OCI-LY1 (cell line): ENCODE measurements at regions not wholly inside any gene's neighbourhood (a gene's known extent, or its start where the extent isn't known, plus 50 kb on each side); places are given as distances from the start of the nearest gene placed in this dataset.

ENCODE experiments used
- H2AFZ ChIP-seq: fragments of 200-600 bp; sonication (generic), shearing (Covaris generic); 2 replicates; pipeline ENCODE4 v1.6.0; 2014; ENCODE audit warnings: antibody characterized with exemption, mild to moderate bottlenecking, low read length
- H3F3A ChIP-seq: fragments of 200-600 bp; sonication (generic), shearing (Covaris generic); 2 replicates; pipeline ENCODE4 v1.6.0; 2014; ENCODE audit warnings: mild to moderate bottlenecking, antibody characterized with exemption, low read length, moderate library complexity; ENCODE audit not compliant: insufficient read depth
- H3K27ac ChIP-seq: fragments of 200-600 bp; sonication (generic); 2 replicates; pipeline ENCODE4 v1.5.1; 2014; ENCODE audit warnings: low read length, mixed run types, mild to moderate bottlenecking, low read depth; ENCODE audit not compliant: poor library complexity, severe bottlenecking
- H3K27me3 ChIP-seq: fragments of 200-600 bp; sonication (generic); 2 replicates; pipeline ENCODE4 v1.6.0; 2014; ENCODE audit warnings: antibody characterized with exemption, mild to moderate bottlenecking, low read length, moderate library complexity; ENCODE audit not compliant: insufficient read depth
- H3K36me3 ChIP-seq: fragments of 200-600 bp; sonication (generic); 2 replicates; pipeline ENCODE4 v1.6.1; 2014; ENCODE audit warnings: mild to moderate bottlenecking, antibody characterized with exemption, low read length, moderate library complexity, mixed read lengths; ENCODE audit not compliant: insufficient read depth
- H3K4me1 ChIP-seq: fragments of 200-600 bp; sonication (generic); 2 replicates; pipeline ENCODE4 v1.5.1; 2014; ENCODE audit warnings: mild to moderate bottlenecking, low read length, moderate library complexity; ENCODE audit not compliant: insufficient read depth, severe bottlenecking
- H3K4me2 ChIP-seq: fragments of 200-600 bp; sonication (generic), shearing (Covaris generic); 2 replicates; pipeline ENCODE4 v1.6.1; 2014; ENCODE audit warnings: low read length
- H3K4me3 ChIP-seq: fragments of 200-600 bp; sonication (generic); 2 replicates; pipeline ENCODE4 v1.5.1; 2014; ENCODE audit warnings: low read length, low read depth, mild to moderate bottlenecking, mixed read lengths; ENCODE audit not compliant: poor library complexity, severe bottlenecking
- H3K79me2 ChIP-seq: fragments of 200-600 bp; shearing (Covaris generic); 2 replicates; pipeline ENCODE4 v1.6.1; 2016; ENCODE audit warnings: mixed run types, low read length, mixed read lengths; ENCODE audit not compliant: insufficient read depth
- H3K9ac ChIP-seq: fragments of 200-600 bp; sonication (generic), shearing (Covaris generic); 2 replicates; pipeline ENCODE4 v1.6.1; 2014; ENCODE audit warnings: mild to moderate bottlenecking, low read length, mixed read lengths
- H3K9me2 ChIP-seq: fragments of 200-600 bp; sonication (generic), shearing (Covaris generic); 2 replicates; pipeline ENCODE4 v1.6.1; 2014; ENCODE audit warnings: low read depth, mild to moderate bottlenecking, low read length, mixed read lengths
- H3K9me3 ChIP-seq: fragments of 200-600 bp; shearing (Covaris generic); 2 replicates; pipeline ENCODE4 v1.6.1; 2014; ENCODE audit warnings: low read length, mixed read lengths
- H4K20me1 ChIP-seq: fragments of 200-600 bp; sonication (generic), shearing (Covaris generic); 2 replicates; pipeline ENCODE4 v1.6.0; 2016; ENCODE audit warnings: mild to moderate bottlenecking, low read length; ENCODE audit not compliant: insufficient read depth
- EZH2 ChIP-seq: fragments of 200-600 bp; sonication (generic), shearing (Covaris generic); IDR thresholded peaks from 2 replicates; pipeline ENCODE4 v1.8.0; 2017; ENCODE audit warnings: borderline replicate concordance, mixed run types, mild to moderate bottlenecking, antibody characterized with exemption, low read length, moderate library complexity, mixed read lengths
- TF ChIP-seq, protein P1 (sequence below): fragments of 200-600 bp; sonication (generic), shearing (Covaris generic); IDR thresholded peaks from 2 replicates; pipeline ENCODE4 v1.5.1; 2017; ENCODE audit warnings: mild to moderate bottlenecking, antibody characterized with exemption, low read length, moderate library complexity, mixed read lengths

DNA sequence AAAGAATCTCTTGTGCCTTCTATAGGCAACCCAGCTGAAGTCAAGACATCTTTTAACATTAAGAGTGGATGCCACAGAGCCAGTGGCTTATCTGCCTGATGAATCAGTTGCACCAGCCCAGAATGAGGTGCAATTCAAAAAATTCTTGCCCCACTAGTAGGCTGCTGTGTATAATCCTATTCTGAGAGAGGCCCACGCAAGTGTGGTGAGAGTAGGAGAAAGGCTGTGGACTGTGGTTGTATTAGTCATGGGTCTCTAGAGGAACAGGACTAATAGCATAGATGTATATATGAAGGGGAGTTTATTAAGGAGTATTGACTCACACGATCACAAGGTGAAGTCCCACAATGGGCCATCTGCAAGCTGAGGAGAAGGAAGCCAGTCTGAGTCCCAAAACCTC lies 216.4 kb downstream of the LTN1 start:
- H3K9ac ChIP-seq = no peak overlapping the region
- no peak overlapping the region for H2AFZ ChIP-seq
- no peak overlapping the region for H3K27ac ChIP-seq
- H3K79me2 ChIP-seq = no peaks in the 10 kb centered on the region
- no peaks in the 10 kb centered on the region for H3K36me3 ChIP-seq
- no peaks in the 10 kb centered on the region for H3K9me3 ChIP-seq
- no peak overlapping the region for H3K4me3 ChIP-seq
- no peaks in the 10 kb centered on the region; the same call in 1 of the 2 replicates for H3K27me3 ChIP-seq
- no peaks in the 10 kb centered on the region for H3K9me2 ChIP-seq
- no peaks in the 10 kb centered on the region for H3K4me1 ChIP-seq
- H4K20me1 ChIP-seq = no peaks in the 10 kb centered on the region
- H3F3A ChIP-seq = no peaks in the 10 kb centered on the region
- H3K4me2 ChIP-seq = no peak overlapping the region
- TF ChIP-seq EZH2 = no peak
- TF ChIP-seq, protein P1, sequence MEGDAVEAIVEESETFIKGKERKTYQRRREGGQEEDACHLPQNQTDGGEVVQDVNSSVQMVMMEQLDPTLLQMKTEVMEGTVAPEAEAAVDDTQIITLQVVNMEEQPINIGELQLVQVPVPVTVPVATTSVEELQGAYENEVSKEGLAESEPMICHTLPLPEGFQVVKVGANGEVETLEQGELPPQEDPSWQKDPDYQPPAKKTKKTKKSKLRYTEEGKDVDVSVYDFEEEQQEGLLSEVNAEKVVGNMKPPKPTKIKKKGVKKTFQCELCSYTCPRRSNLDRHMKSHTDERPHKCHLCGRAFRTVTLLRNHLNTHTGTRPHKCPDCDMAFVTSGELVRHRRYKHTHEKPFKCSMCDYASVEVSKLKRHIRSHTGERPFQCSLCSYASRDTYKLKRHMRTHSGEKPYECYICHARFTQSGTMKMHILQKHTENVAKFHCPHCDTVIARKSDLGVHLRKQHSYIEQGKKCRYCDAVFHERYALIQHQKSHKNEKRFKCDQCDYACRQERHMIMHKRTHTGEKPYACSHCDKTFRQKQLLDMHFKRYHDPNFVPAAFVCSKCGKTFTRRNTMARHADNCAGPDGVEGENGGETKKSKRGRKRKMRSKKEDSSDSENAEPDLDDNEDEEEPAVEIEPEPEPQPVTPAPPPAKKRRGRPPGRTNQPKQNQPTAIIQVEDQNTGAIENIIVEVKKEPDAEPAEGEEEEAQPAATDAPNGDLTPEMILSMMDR = no peak

DNA sequence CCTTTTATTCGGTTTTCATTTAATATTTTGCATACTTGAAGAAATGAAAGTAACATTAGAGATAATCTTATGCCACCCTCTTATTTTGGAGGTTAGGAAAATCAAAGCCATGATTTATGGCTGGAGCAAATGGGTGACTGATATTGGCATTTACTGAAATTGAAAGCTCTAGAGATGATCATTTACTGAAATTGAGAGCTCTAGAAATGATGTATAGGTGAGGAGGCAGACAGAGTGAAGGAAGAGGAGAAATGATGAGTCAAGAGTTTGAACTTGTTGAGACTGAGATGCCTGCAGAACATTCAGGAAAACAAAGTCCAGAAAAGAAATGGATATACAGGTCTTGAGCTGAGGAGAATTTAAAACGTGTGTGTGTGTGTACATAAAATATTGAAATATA lies 217.6 kb downstream of the LTN1 start:
- H3K27ac ChIP-seq = no peak overlapping the region
- H3K9me3 ChIP-seq = no peaks in the 10 kb centered on the region
- no peak overlapping the region for H2AFZ ChIP-seq
- H3K4me3 ChIP-seq = no peak overlapping the region
- H4K20me1 ChIP-seq = no peaks in the 10 kb centered on the region
- no peak overlapping the region for H3K4me2 ChIP-seq
- no peaks in the 10 kb centered on the region for H3K4me1 ChIP-seq
- H3F3A ChIP-seq = no peaks in the 10 kb centered on the region
- H3K9ac ChIP-seq = no peak overlapping the region
- H3K27me3 ChIP-seq = no peaks in the 10 kb centered on the region; the same call in 1 of the 2 replicates
- H3K36me3 ChIP-seq = no peaks in the 10 kb centered on the region
- H3K9me2 ChIP-seq = no peaks in the 10 kb centered on the region
- no peak for TF ChIP-seq EZH2
- TF ChIP-seq, protein P1 = no peak
- no peaks in the 10 kb centered on the region for H3K79me2 ChIP-seq

GRCh38 chr21:28773036-28773435 lies 219.6 kb downstream of the LTN1 start:
- no peaks in the 10 kb centered on the region for H4K20me1 ChIP-seq
- H3K9me3 ChIP-seq = no peaks in the 10 kb centered on the region
- H3K4me1 ChIP-seq = no peaks in the 10 kb centered on the region
- H3K36me3 ChIP-seq = no peaks in the 10 kb centered on the region
- H3K27ac ChIP-seq = no peak overlapping the region
- no peaks in the 10 kb centered on the region for H3K79me2 ChIP-seq
- H3K9ac ChIP-seq = no peak overlapping the region
- H3K27me3 ChIP-seq = no peaks in the 10 kb centered on the region
- H3K4me3 ChIP-seq = no peak overlapping the region
- H3K9me2 ChIP-seq = no peaks in the 10 kb centered on the region
- H2AFZ ChIP-seq = no peak overlapping the region
- TF ChIP-seq, protein P1 = no peak
- TF ChIP-seq EZH2 = no peak
- H3K4me2 ChIP-seq = no peak overlapping the region
- no peaks in the 10 kb centered on the region for H3F3A ChIP-seq
